ENCODE measurements at regions not wholly inside any gene's neighbourhood (a gene's known extent, or its start where the extent isn't known, plus 50 kb on each side); places are given as distances from the start of the nearest gene placed in this dataset.

- no peak for DNase-seq (ENCODE audit: low read depth)
- H3K4me3 ChIP-seq (ENCODE audit: control insufficient read depth, low read depth, low read length): no peak overlapping the region
- TF ChIP-seq CTCF (IDR thresholded peaks at IDR 0.05; ENCODE audit: control insufficient read depth, insufficient read depth, low read depth, low read length, missing control alignments): no peak
These were observed 94.0 kb upstream of the PLCL2 start for GRCh38 chr3:16790432-16791400.

GRCh38 chr3:16793321-16793720 lies 91.4 kb upstream of the PLCL2 start:
- DNase-seq (ENCODE audit: low read depth): no peak
- no peak overlapping the region for H3K4me3 ChIP-seq (ENCODE audit: control insufficient read depth, low read depth, low read length)

GRCh38 chr3:16794257-16794656 lies 90.5 kb upstream of the PLCL2 start:
- DNase-seq (ENCODE audit: low read depth): no peak
- TF ChIP-seq CTCF (IDR thresholded peaks at IDR 0.05; ENCODE audit: control insufficient read depth, insufficient read depth, low read depth, low read length, missing control alignments): no peak
- no peak overlapping the region for H3K4me3 ChIP-seq (ENCODE audit: control insufficient read depth, low read depth, low read length)

More at GRCh38 chr3:16793321-16793720, 91.4 kb upstream of the PLCL2 start:
- no peak for TF ChIP-seq CTCF (IDR thresholded peaks at IDR 0.05; ENCODE audit: control insufficient read depth, insufficient read depth, low read depth, low read length, missing control alignments)

GRCh38 chr3:16795581-16795980 lies 89.2 kb upstream of the PLCL2 start:
- H3K4me3 ChIP-seq (ENCODE audit: control insufficient read depth, low read depth, low read length): no peak overlapping the region
- DNase-seq (ENCODE audit: low read depth): no peak
- TF ChIP-seq CTCF (IDR thresholded peaks at IDR 0.05; ENCODE audit: control insufficient read depth, insufficient read depth, low read depth, low read length, missing control alignments): no peak

GRCh38 chr3:16797831-16798230 lies 86.9 kb upstream of the PLCL2 start:
- DNase-seq (ENCODE audit: low read depth): no peak
- no peak overlapping the region for H3K4me3 ChIP-seq (ENCODE audit: control insufficient read depth, low read depth, low read length)
- no peak for TF ChIP-seq CTCF (IDR thresholded peaks at IDR 0.05; ENCODE audit: control insufficient read depth, insufficient read depth, low read depth, low read length, missing control alignments)

GRCh38 chr3:16798738-16799137 lies 86.0 kb upstream of the PLCL2 start:
- H3K4me3 ChIP-seq (ENCODE audit: control insufficient read depth, low read depth, low read length): no peak overlapping the region
- DNase-seq (ENCODE audit: low read depth): no peak
- no peak for TF ChIP-seq CTCF (IDR thresholded peaks at IDR 0.05; ENCODE audit: control insufficient read depth, insufficient read depth, low read depth, low read length, missing control alignments)
